Stimulated activated CD4-positive, alpha-beta T cell treated with anti-CD3 and anti-CD28 coated beads, Interleukin-2, amount 100 ng/mL, for 24 hours (primary cell): ENCODE measurements at regions not wholly inside any gene's neighbourhood (a gene's known extent, or its start where the extent isn't known, plus 50 kb on each side); places are given as distances from the start of the nearest gene placed in this dataset.

Experiments
- DNase-seq, 2 donors: peaks; one replicate each; pipeline ENCODE4 v3.0.0-alpha.2; 2020

- DNase-seq: no peak
Observed at GRCh38 chr18:56545464-56545863, 92.9 kb downstream of the TXNL1 start.

GRCh38 chr18:56542476-56542875 lies 95.9 kb downstream of the TXNL1 start:
- no peak for DNase-seq

- no peak for DNase-seq
Observed at GRCh38 chr18:56541793-56542192, 96.6 kb downstream of the TXNL1 start.

GRCh38 chr18:56541340-56541739 lies 97.1 kb downstream of the TXNL1 start:
- no peak for DNase-seq

GRCh38 chr18:56538746-56539145 lies 99.6 kb downstream of the TXNL1 start:
- DNase-seq: no peak

GRCh38 chr18:56532176-56532840 lies 106.1 kb downstream of the TXNL1 start:
- peak in 1 of 2 donors; percentile 7 for DNase-seq

- DNase-seq: no peak
Observed at GRCh38 chr18:56522816-56523215, 115.6 kb downstream of the TXNL1 start.

- DNase-seq: no peak
Observed at GRCh38 chr18:56521263-56521662, 117.1 kb downstream of the TXNL1 start.

GRCh38 chr18:56517761-56518160 lies 120.6 kb downstream of the TXNL1 start:
- no peak for DNase-seq

- DNase-seq: no peak
Observed at GRCh38 chr18:56517196-56517595, 121.2 kb downstream of the TXNL1 start.

GRCh38 chr18:56516789-56517188 lies 121.6 kb downstream of the TXNL1 start:
- DNase-seq: no peak

GRCh38 chr18:56515522-56515921 lies 122.9 kb downstream of the TXNL1 start:
- DNase-seq: no peak

GRCh38 chr18:56511996-56512395 lies 126.4 kb downstream of the TXNL1 start:
- no peak for DNase-seq

GRCh38 chr18:56510108-56510507 lies 128.3 kb downstream of the TXNL1 start:
- no peak for DNase-seq

GRCh38 chr18:56509656-56510055 lies 128.7 kb downstream of the TXNL1 start:
- DNase-seq: no peak

GRCh38 chr18:56508370-56509036 lies 129.9 kb downstream of the TXNL1 start:
- no peak for DNase-seq

- DNase-seq: no peak
Observed at GRCh38 chr18:56505971-56506370, 132.4 kb downstream of the TXNL1 start.

GRCh38 chr18:56505293-56505692 lies 133.1 kb downstream of the TXNL1 start:
- no peak for DNase-seq

GRCh38 chr18:56501896-56502295 lies 136.5 kb downstream of the TXNL1 start:
- no peak for DNase-seq

GRCh38 chr18:56495884-56496283 lies 142.5 kb downstream of the TXNL1 start:
- DNase-seq: no peak

GRCh38 chr18:56493531-56493930 lies 144.9 kb downstream of the TXNL1 start:
- DNase-seq: no peak

GRCh38 chr18:56492136-56492535 lies 146.3 kb downstream of the TXNL1 start:
- no peak for DNase-seq

GRCh38 chr18:56490942-56491341 lies 147.4 kb downstream of the TXNL1 start:
- DNase-seq: no peak

GRCh38 chr18:56489893-56490292 lies 148.5 kb downstream of the TXNL1 start:
- DNase-seq: no peak

GRCh38 chr18:56488739-56489138 lies 149.7 kb downstream of the TXNL1 start:
- no peak for DNase-seq
